Spleen (tissue), 11 donors: ENCODE measurements at regions not wholly inside any gene's neighbourhood (a gene's known extent, or its start where the extent isn't known, plus 50 kb on each side); places are given as distances from the start of the nearest gene placed in this dataset.
A peak's percentile ranks its signal among the peaks of the same experiment; 100 is the strongest.

Experiments
- DNase-seq: peaks from one replicate; pipeline ENCODE4 v3.0.0-alpha.2; 2020
- H3K27ac ChIP-seq, 8 donors: fragments of 200-600 bp; sonication (generic) in 7 of 8; 1 replicate in 4 of 8; 2 replicates in 4 of 8; pipeline versions ENCODE4 v1.5.0 to v1.8.0; 2016 to 2021; ENCODE audit warnings: inconsistent platforms in 4 of 8, mild to moderate bottlenecking in 4 of 8, moderate library complexity in 1 of 8
- H3K27me3 ChIP-seq, 7 donors: fragments of 200-600 bp; sonication (generic) in 6 of 7; replicated peaks in 1 of 7; 1 replicate in 4 of 7; 2 replicates in 3 of 7; pipeline versions ENCODE4 v1.5.0 to v1.8.0; 2016 to 2021; ENCODE audit warnings: inconsistent platforms in 3 of 7, mild to moderate bottlenecking in 1 of 7
- H3K36me3 ChIP-seq, 6 donors: fragments of 200-600 bp; sonication (generic) in 5 of 6; 1 replicate in 4 of 6; 2 replicates in 2 of 6; pipeline versions ENCODE4 v1.5.0 to v1.8.0; 2016 to 2021; ENCODE audit warnings: inconsistent platforms in 2 of 6
- H3K4me1 ChIP-seq, 6 donors: fragments of 200-600 bp; sonication (generic) in 5 of 6; 1 replicate in 3 of 6; 2 replicates in 3 of 6; pipeline versions ENCODE4 v1.5.0 to v1.8.0; 2016 to 2021; ENCODE audit warnings: inconsistent platforms in 3 of 6
- H3K4me3 ChIP-seq, 8 donors: fragments of 200-600 bp; sonication (generic) in 7 of 8; 1 replicate in 4 of 8; 2 replicates in 4 of 8; pipeline versions ENCODE4 v1.5.0 to v1.8.0; 2016 to 2021; ENCODE audit warnings: inconsistent platforms in 4 of 8, mild to moderate bottlenecking in 4 of 8, moderate library complexity in 2 of 8
- H3K9me3 ChIP-seq, 8 donors: fragments of 200-600 bp; sonication (generic) in 7 of 8; 1 replicate in 4 of 8; 2 replicates in 4 of 8; pipeline versions ENCODE4 v1.5.0 to v1.8.0; 2016 to 2021; ENCODE audit warnings: inconsistent platforms in 4 of 8
- CTCF ChIP-seq, 11 experiments: fragments of 200-600 bp in 7 of 11; fragments of 450-650 bp in 4 of 11; sonication (generic) in 4 of 11; IDR thresholded peaks in 8 of 11; conservative IDR thresholded peaks in 3 of 11; 1 replicate in 7 of 11; 2 replicates in 4 of 11; pipeline versions ENCODE4 v1.4.0 to v1.8.0; 2016 to 2021; ENCODE audit warnings: antibody characterized with exemption in 11 of 11, inconsistent platforms in 4 of 11, mild to moderate bottlenecking in 1 of 11
- POLR2A ChIP-seq, 3 donors: fragments of 450-650 bp; IDR thresholded peaks; one replicate each; pipeline ENCODE4 v1.5.1; 2017; ENCODE audit warnings: antibody characterized with exemption in 3 of 3, mild to moderate bottlenecking in 1 of 3
- POLR2AphosphoS5 ChIP-seq, 3 donors: sonication (generic); formaldehyde crosslinking; IDR thresholded peaks; one replicate each; pipeline ENCODE4 v1.5.1; 2017; ENCODE audit warnings: antibody characterized with exemption in 3 of 3
- WGBS, 5 donors: extraction: QIAGEN DNeasy Blood & Tissue Kit in 3 of 5; methylation state at CpG; one replicate each; pipeline versions ENCODE4 v1.1.5 to v1.1.7; 2013 to 2018; 5-methylcytosine and 5-hydroxymethylcytosine counted together
- intact Hi-C: fragments of 100-400 bp; cut with DNase I; formaldehyde crosslinking; loops from one replicate; pipeline ENCODE4 v1.15.0; 2023; ENCODE audit warnings: low total_unique reads
- donor health status: healthy with polysubstance abuse.
- donor health status: DM: no; HTN: no; CAD: no; lungs with moderate emphysema.
- donor health status: DM: no; HTN: no; CAD: no.
- donor health status: Bipolar disorder and iron deficiency.
- donor health status: healthy.
- donor health status: DM: no; HTN: no; CAD: no.
- donor health status: DM: yes; HTN: yes; CAD: no.

- H3K4me3 ChIP-seq = no peak overlapping the region
- no peaks in the 10 kb centered on the region for H3K27me3 ChIP-seq
- H3K9me3 ChIP-seq = no peaks in the 10 kb centered on the region
- no peaks in the 10 kb centered on the region for H3K36me3 ChIP-seq
- intact Hi-C loops = no loop called here
- TF ChIP-seq CTCF (IDR thresholded peaks at IDR 0.05 in 8 of 11, conservative IDR thresholded peaks at IDR 0.05 in 3 of 11) (no peak), POLR2AphosphoS5 (IDR thresholded peaks at IDR 0.05) (no peak), POLR2A (IDR thresholded peaks at IDR 0.05) (no peak)
- no peak for DNase-seq
- peaks cover 0 to 15% (median 2%) of the 10 kb centered on the region in 6 donors for H3K4me1 ChIP-seq
- H3K27ac ChIP-seq = no peak overlapping the region
Measured at GRCh38 chr10:63769367-63769766, 248.2 kb downstream of the REEP3 start.

- DNase-seq = no peak
- H3K27me3 ChIP-seq = no peaks in the 10 kb centered on the region
- WGBS, 5 donors = 80 to 89% (median 84%) methylated on average over 7 of the region's 7 CpGs
- no peak overlapping the region for H3K27ac ChIP-seq
- H3K9me3 ChIP-seq = no peaks in the 10 kb centered on the region
- TF ChIP-seq POLR2A (IDR thresholded peaks at IDR 0.05) (no peak), CTCF (IDR thresholded peaks at IDR 0.05 in 8 of 11, conservative IDR thresholded peaks at IDR 0.05 in 3 of 11) (no peak), POLR2AphosphoS5 (IDR thresholded peaks at IDR 0.05) (no peak)
- H3K4me3 ChIP-seq = no peak overlapping the region
- intact Hi-C loops = no loop called here
- no peaks in the 10 kb centered on the region for H3K36me3 ChIP-seq
- H3K4me1 ChIP-seq = peaks cover 0 to 15% (median 2%) of the 10 kb centered on the region in 6 donors
Measured at GRCh38 chr10:63770523-63770922, 249.3 kb downstream of the REEP3 start.

GRCh38 chr10:63772491-63772890 lies 251.3 kb downstream of the REEP3 start:
- WGBS, 5 donors = 69 to 81% (median 75%) methylated on average over 1 of the region's 1 CpG
- H3K36me3 ChIP-seq = no peaks in the 10 kb centered on the region
- peaks cover 0 to 7% (median 0%) of the 10 kb centered on the region in 7 donors for H3K27me3 ChIP-seq
- H3K9me3 ChIP-seq = no peaks in the 10 kb centered on the region
- peaks cover 0 to 9% (median 0%) of the 10 kb centered on the region in 6 donors for H3K4me1 ChIP-seq
- TF ChIP-seq POLR2A (IDR thresholded peaks at IDR 0.05) = no peak
- no peak for TF ChIP-seq CTCF (IDR thresholded peaks at IDR 0.05 in 8 of 11, conservative IDR thresholded peaks at IDR 0.05 in 3 of 11)
- TF ChIP-seq POLR2AphosphoS5 (IDR thresholded peaks at IDR 0.05) = no peak
- H3K4me3 ChIP-seq = no peak overlapping the region
- no peak for DNase-seq
- peak overlapping the region in 4 of 8 donors; percentile 19 to 49 (median 32) for H3K27ac ChIP-seq
- intact Hi-C loops = no loop called here

GRCh38 chr10:63773106-63773505 lies 251.9 kb downstream of the REEP3 start:
- H3K27me3 ChIP-seq = peaks cover 0 to 8% (median 0%) of the 10 kb centered on the region in 7 donors
- peaks cover 0 to 6% (median 0%) of the 10 kb centered on the region in 6 donors for H3K4me1 ChIP-seq
- no peaks in the 10 kb centered on the region for H3K9me3 ChIP-seq
- H3K4me3 ChIP-seq = no peak overlapping the region
- H3K27ac ChIP-seq = peak overlapping the region in 5 of 8 donors; percentile 19 to 49 (median 40)
- DNase-seq = no peak
- H3K36me3 ChIP-seq = no peaks in the 10 kb centered on the region
- intact Hi-C loops = no loop called here
- no peak for TF ChIP-seq CTCF (IDR thresholded peaks at IDR 0.05 in 8 of 11, conservative IDR thresholded peaks at IDR 0.05 in 3 of 11)
- TF ChIP-seq POLR2AphosphoS5 (IDR thresholded peaks at IDR 0.05) = peak in 1 of 3 donors; percentile 6
- TF ChIP-seq POLR2A (IDR thresholded peaks at IDR 0.05) = no peak
- 22 to 37% (median 28%) methylated on average over 1 of the region's 1 CpG for WGBS, 5 donors
